GM12875 (cell line): ENCODE measurements at regions not wholly inside any gene's neighbourhood (a gene's known extent, or its start where the extent isn't known, plus 50 kb on each side); places are given as distances from the start of the nearest gene placed in this dataset.

ENCODE experiments used
- H3K4me3 ChIP-seq: one replicate; pipeline ENCODE4 v1.5.1; 2011; ENCODE audit warnings: low read depth, low read length, control low read depth
- TF ChIP-seq, protein P1 (sequence below): IDR thresholded peaks from 2 replicates; pipeline ENCODE4 v1.5.1; 2011; ENCODE audit warnings: low read depth, mild to moderate bottlenecking, control low read depth, inconsistent platforms, low read length, moderate library complexity, borderline replicate concordance; ENCODE audit not compliant: insufficient read depth

GRCh38 chr6:101259505-101259904 lies 134.0 kb upstream of the GRIK2 start:
- TF ChIP-seq, protein P1, sequence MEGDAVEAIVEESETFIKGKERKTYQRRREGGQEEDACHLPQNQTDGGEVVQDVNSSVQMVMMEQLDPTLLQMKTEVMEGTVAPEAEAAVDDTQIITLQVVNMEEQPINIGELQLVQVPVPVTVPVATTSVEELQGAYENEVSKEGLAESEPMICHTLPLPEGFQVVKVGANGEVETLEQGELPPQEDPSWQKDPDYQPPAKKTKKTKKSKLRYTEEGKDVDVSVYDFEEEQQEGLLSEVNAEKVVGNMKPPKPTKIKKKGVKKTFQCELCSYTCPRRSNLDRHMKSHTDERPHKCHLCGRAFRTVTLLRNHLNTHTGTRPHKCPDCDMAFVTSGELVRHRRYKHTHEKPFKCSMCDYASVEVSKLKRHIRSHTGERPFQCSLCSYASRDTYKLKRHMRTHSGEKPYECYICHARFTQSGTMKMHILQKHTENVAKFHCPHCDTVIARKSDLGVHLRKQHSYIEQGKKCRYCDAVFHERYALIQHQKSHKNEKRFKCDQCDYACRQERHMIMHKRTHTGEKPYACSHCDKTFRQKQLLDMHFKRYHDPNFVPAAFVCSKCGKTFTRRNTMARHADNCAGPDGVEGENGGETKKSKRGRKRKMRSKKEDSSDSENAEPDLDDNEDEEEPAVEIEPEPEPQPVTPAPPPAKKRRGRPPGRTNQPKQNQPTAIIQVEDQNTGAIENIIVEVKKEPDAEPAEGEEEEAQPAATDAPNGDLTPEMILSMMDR = no peak
- no peak overlapping the region for H3K4me3 ChIP-seq

DNA sequence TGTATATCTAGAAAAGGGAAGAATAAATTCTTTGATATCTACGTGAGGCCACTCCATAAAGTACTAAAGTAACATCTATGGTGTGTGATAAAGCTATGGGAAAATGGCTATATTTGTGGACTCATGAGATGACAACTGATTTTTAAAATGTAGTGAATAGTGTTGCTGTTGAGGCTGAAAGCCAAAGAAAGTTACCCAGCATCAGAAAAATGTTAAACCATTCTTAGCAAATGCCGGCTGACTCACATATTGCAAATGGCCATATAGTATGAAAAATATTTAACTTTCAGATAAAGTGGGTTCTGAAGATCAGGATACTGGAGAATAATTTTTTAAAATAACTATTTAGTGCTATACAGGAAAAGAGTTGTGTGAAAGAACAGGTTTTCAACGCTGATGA lies 129.9 kb upstream of the GRIK2 start:
- H3K4me3 ChIP-seq = no peak overlapping the region
- TF ChIP-seq, protein P1 = no peak

- TF ChIP-seq, protein P1 = no peak
- H3K4me3 ChIP-seq = no peak overlapping the region
These were observed 127.4 kb upstream of the GRIK2 start for GRCh38 chr6:101266063-101266462.

GRCh38 chr6:101268541-101268940 lies 125.0 kb upstream of the GRIK2 start:
- TF ChIP-seq, protein P1 = no peak
- H3K4me3 ChIP-seq = no peak overlapping the region

GRCh38 chr6:101275251-101275650 lies 118.3 kb upstream of the GRIK2 start:
- no peak overlapping the region for H3K4me3 ChIP-seq
- TF ChIP-seq, protein P1 = no peak

GRCh38 chr6:101276066-101276465 lies 117.4 kb upstream of the GRIK2 start:
- TF ChIP-seq, protein P1 = no peak
- no peak overlapping the region for H3K4me3 ChIP-seq

DNA sequence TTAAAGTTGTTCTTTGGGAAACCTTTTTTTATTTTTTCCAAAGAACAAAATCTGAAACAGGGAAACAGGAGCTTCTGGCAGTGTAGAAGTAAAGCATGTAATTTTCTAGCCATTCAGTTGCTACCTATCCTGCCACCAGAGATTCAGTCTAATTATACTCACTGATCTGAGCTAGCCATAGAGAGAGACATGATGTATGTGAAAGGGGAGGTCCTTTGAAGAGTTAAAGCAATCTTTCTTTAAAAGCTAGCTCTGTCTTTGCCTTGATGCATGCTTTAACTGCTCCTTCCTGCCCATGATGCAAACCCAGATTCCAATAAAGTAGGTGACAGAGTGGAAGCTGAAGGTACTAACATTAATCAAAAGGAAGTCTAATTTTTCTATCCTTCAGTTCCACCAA lies 114.1 kb upstream of the GRIK2 start:
- TF ChIP-seq, protein P1 = no peak
- H3K4me3 ChIP-seq = no peak overlapping the region
